IMR-90 (cell line): ENCODE measurements at regions not wholly inside any gene's neighbourhood (a gene's known extent, or its start where the extent isn't known, plus 50 kb on each side); places are given as distances from the start of the nearest gene placed in this dataset.

Experiments
- ATAC-seq: fragments of 200-7000 bp; cut with Tn5 transposase; 2 replicates; pipeline ENCODE4 v1.9.1; 2020; ENCODE audit warnings: low read depth, mild to moderate bottlenecking, moderate library complexity
- BruUV-seq: library from RNA; stranded (reverse); fragments of 400-500 nt; replicated peaks from 2 replicates; lab custom pipeline; 2021; lab: Mats Ljungman, UMichigan
- CTCF ChIA-PET: fragments of 300-600 bp; formaldehyde crosslinking; extraction: SDS; loops from one replicate; lab custom pipeline; 2021; ENCODE audit warnings: antibody characterized with exemption; lab: Yijun Ruan, JAX
- POLR2A ChIA-PET: fragments of 300-600 bp; sonication (Branson Sonifier 250); formaldehyde crosslinking; loops from one replicate; lab custom pipeline; 2022; ENCODE audit warnings: antibody characterized with exemption; ENCODE audit not compliant: unreplicated experiment; lab: Charles Lee
- DNase-seq: peaks from one replicate; pipeline ENCODE4 v3.0.0; 2013
- H2AFZ ChIP-seq: replicated peaks from 2 replicates; pipeline ENCODE3; 2013; ENCODE audit warnings: low read length, mild to moderate bottlenecking; ENCODE audit not compliant: poor library complexity
- H2AK5ac ChIP-seq: 2 replicates; pipeline ENCODE4 v1.6.1; 2013; ENCODE audit warnings: low read depth, low read length, inconsistent platforms
- H2AK9ac ChIP-seq: replicated peaks from 2 replicates; pipeline ENCODE3; 2013; ENCODE audit warnings: mild to moderate bottlenecking, low read depth, low read length, moderate library complexity; ENCODE audit not compliant: poor library complexity
- H2BK120ac ChIP-seq: 2 replicates; pipeline ENCODE4 v1.6.1; 2013; ENCODE audit warnings: low read depth, low read length, inconsistent platforms
- H2BK15ac ChIP-seq: 3 replicates; pipeline ENCODE4 v1.6.1; 2013; ENCODE audit warnings: low read depth, low read length, inconsistent platforms
- H2BK20ac ChIP-seq: 2 replicates; pipeline ENCODE4 v1.6.1; 2013; ENCODE audit warnings: low read depth, mild to moderate bottlenecking, inconsistent platforms, low read length, moderate library complexity
- H2BK5ac ChIP-seq: 2 replicates; pipeline ENCODE4 v1.6.1; 2013; ENCODE audit warnings: mild to moderate bottlenecking, low read depth, low read length, inconsistent platforms; ENCODE audit not compliant: poor library complexity, severe bottlenecking
- H3K14ac ChIP-seq: replicated peaks from 2 replicates; pipeline ENCODE4 v1.6.1; 2013; ENCODE audit warnings: low read depth, low read length, inconsistent platforms
- H3K18ac ChIP-seq: 2 replicates; pipeline ENCODE4 v1.6.1; 2013; ENCODE audit warnings: low read depth, low read length, control low read depth
- H3K23ac ChIP-seq: 2 replicates; pipeline ENCODE4 v1.6.1; 2013; ENCODE audit warnings: low read depth, low read length, inconsistent platforms
- H3K27ac ChIP-seq: 2 replicates; pipeline ENCODE4 v1.5.1; 2013; ENCODE audit warnings: mild to moderate bottlenecking, control low read depth, low read length; ENCODE audit not compliant: insufficient read depth
- H3K27me3 ChIP-seq: 2 replicates; pipeline ENCODE4 v1.6.1; 2013; ENCODE audit warnings: low read length; ENCODE audit not compliant: control insufficient read depth, insufficient read depth
- H3K36me3 ChIP-seq: 2 replicates; pipeline ENCODE4 v1.6.1; 2013; ENCODE audit warnings: low read length, mixed read lengths; ENCODE audit not compliant: control insufficient read depth, insufficient read depth
- H3K4ac ChIP-seq: 2 replicates; pipeline ENCODE4 v1.6.1; 2013; ENCODE audit warnings: low read depth, low read length, inconsistent platforms
- H3K4me1 ChIP-seq: 2 replicates; pipeline ENCODE4 v1.6.1; 2013; ENCODE audit warnings: low read length, mixed read lengths; ENCODE audit not compliant: control insufficient read depth, insufficient read depth
- H3K4me2 ChIP-seq: 2 replicates; pipeline ENCODE4 v1.6.1; 2013; ENCODE audit warnings: low read depth, mild to moderate bottlenecking, control low read depth, low read length, moderate library complexity
- H3K4me3 ChIP-seq: 2 replicates; pipeline ENCODE4 v1.5.1; 2013; ENCODE audit warnings: low read depth, mild to moderate bottlenecking, control low read depth, low read length, moderate library complexity; ENCODE audit not compliant: insufficient read depth
- H3K56ac ChIP-seq: 2 replicates; pipeline ENCODE4 v1.6.1; 2013; ENCODE audit warnings: low read length, inconsistent platforms; ENCODE audit not compliant: insufficient read depth; ENCODE audit errors: extremely low read depth
- H3K79me1 ChIP-seq, 2 experiments: 2 replicates each; pipeline ENCODE4 v1.6.1; 2013; ENCODE audit warnings: low read length in 2 of 2, inconsistent platforms in 1 of 2, low read depth in 1 of 2
- H3K9ac ChIP-seq: 2 replicates; pipeline ENCODE4 v1.6.1; 2013; ENCODE audit warnings: low read depth, low read length, control low read depth
- H3K9me1 ChIP-seq: 2 replicates; pipeline ENCODE4 v1.6.1; 2013; ENCODE audit warnings: low read length, inconsistent platforms; ENCODE audit not compliant: insufficient read depth
- H3K9me3 ChIP-seq: 2 replicates; pipeline ENCODE4 v1.6.1; 2013; ENCODE audit warnings: low read length; ENCODE audit not compliant: control insufficient read depth, insufficient read depth
- H4K20me1 ChIP-seq: 2 replicates; pipeline ENCODE4 v1.6.1; 2013; ENCODE audit warnings: low read length, inconsistent platforms; ENCODE audit not compliant: insufficient read depth
- H4K5ac ChIP-seq: 2 replicates; pipeline ENCODE4 v1.6.1; 2013; ENCODE audit warnings: mild to moderate bottlenecking, low read depth, low read length, control low read depth
- H4K8ac ChIP-seq, 2 experiments: 2 replicates each; pipeline ENCODE4 v1.6.1; 2013; ENCODE audit warnings: low read depth in 2 of 2, low read length in 2 of 2, control low read depth in 1 of 2, inconsistent platforms in 1 of 2
- H4K91ac ChIP-seq: 2 replicates; pipeline ENCODE4 v1.6.1; 2013; ENCODE audit warnings: low read depth, low read length, inconsistent platforms; ENCODE audit not compliant: insufficient read depth
- CHD1 ChIP-seq: IDR thresholded peaks from 2 replicates; pipeline ENCODE4 v1.6.1; 2012; ENCODE audit warnings: low read depth, low read length, improper control_type of control experiment
- CTCF ChIP-seq: conservative IDR thresholded peaks from 2 replicates; pipeline ENCODE4 v1.5.1; 2012; ENCODE audit warnings: mild to moderate bottlenecking, low read depth, low read length, improper control_type of control experiment
- NFE2L2 ChIP-seq: fragments of 150-350 bp; IDR thresholded peaks from 2 replicates; pipeline ENCODE4 v1.6.1; 2016; ENCODE audit warnings: low read depth, mild to moderate bottlenecking, low read length
- WGBS, 2 experiments: methylation state at CpG; one replicate each; pipeline versions ENCODE4 v1.1.5 to v1.1.7; 2013; ENCODE audit warnings: missing lambda C conversion rate in 2 of 2; ENCODE audit not compliant: insufficient read length in 1 of 2; ENCODE audit errors: extremely low coverage in 2 of 2; 5-methylcytosine and 5-hydroxymethylcytosine counted together
- dilution Hi-C: fragments of 300-500 bp; cut with HindIII; formaldehyde crosslinking; loops from one replicate; pipeline ENCODE4 v1.14.3; 2018; ENCODE audit warnings: low sequenced_read_pairs; ENCODE audit not compliant: unreplicated experiment
- in situ Hi-C: fragments of 300-500 bp; cut with MboI; formaldehyde crosslinking; loops from 3 replicates; pipeline ENCODE4 v1.14.3; 2019; ENCODE audit warnings: low sequenced_read_pairs, inconsistent platforms, mixed read lengths
- intact Hi-C: fragments of 100-400 bp; cut with micrococcal nuclease; formaldehyde crosslinking; loops from 2 replicates; pipeline ENCODE4 v1.10.0; 2022

GRCh38 chr18:73163236-73163635 is 295.4 kb upstream of the NETO1 start:
- Histone ChIP-seq H4K8ac (no peak overlapping the region), H3K4me1 (0 out of 2 replicates have a peak, but pooled peaks cover 2% of the 10 kb centered on the region), H4K91ac (no peak overlapping the region), H3K4ac (no peak overlapping the region), H3K18ac (no peak overlapping the region), H2AK5ac (no peak overlapping the region), H3K9ac (no peak overlapping the region), H2BK120ac (no peak overlapping the region), H3K14ac (no peak overlapping the region), H3K9me1 (no peaks in the 10 kb centered on the region), H4K5ac (no peak overlapping the region), H3K79me1 (no peaks in the 10 kb centered on the region), H3K4me2 (no peak overlapping the region), H4K20me1 (no peaks in the 10 kb centered on the region), H3K56ac (no peak overlapping the region), H3K4me3 (no peak overlapping the region), H2BK5ac (no peak overlapping the region), H3K27me3 (no peaks in the 10 kb centered on the region), H3K9me3 (peaks cover 2% of the 10 kb centered on the region; the same call in 1 of the 2 replicates), H3K36me3 (no peaks in the 10 kb centered on the region), H2BK15ac (no peak overlapping the region), H3K27ac (no peak overlapping the region), H3K23ac (no peak overlapping the region), H2AK9ac (no peak overlapping the region), H2BK20ac (no peak overlapping the region), H2AFZ (no peak overlapping the region)
- dilution Hi-C loops (no loop called here), in situ Hi-C loops (no loop called here), intact Hi-C loops (no loop called here)
- POLR2A ChIA-PET: no interaction called here
- ATAC-seq (no peak), DNase-seq (no peak)
- no TSS peak for BruUV-seq
- no CpG with 5 or more reads among the region's 1 CpG for WGBS, 2 experiments
- CTCF ChIA-PET: no interaction called here
- TF ChIP-seq CTCF (no peak), NFE2L2 (no peak), CHD1 (no peak)
